ENCODE measurements at regions not wholly inside any gene's neighbourhood (a gene's known extent, or its start where the extent isn't known, plus 50 kb on each side); places are given as distances from the start of the nearest gene placed in this dataset.

DNA sequence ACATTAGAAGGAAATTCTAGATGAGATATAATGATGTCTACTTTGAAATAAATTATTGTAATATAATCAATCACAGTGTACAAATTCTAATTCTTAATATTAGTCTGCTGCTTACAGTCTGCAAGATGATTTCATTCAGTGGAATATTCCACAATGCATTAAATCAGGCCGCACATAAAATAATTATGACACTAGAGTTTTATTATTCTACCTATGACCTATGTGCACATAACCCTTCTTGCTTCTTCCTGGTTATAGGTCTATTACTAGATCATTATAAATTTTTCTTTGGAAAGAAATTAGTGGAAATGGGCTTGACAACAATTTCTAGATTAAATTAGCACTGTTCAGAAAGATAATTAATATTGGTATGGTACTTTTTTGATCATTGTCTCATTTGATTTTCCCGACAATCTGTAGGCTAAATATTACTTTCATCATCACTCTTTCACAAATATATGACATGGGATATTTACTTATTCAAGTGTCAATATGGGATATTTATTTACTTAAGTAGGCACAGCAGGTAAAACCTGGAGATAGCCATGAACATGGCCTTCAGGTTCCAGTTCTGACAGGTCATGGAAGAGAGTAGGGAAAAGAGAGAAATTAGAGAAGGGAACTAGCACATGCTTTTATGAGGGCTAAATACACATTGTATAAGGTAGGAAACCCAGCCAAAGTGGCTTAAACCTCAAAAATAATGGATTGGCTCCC, 476.4 kb downstream of the TOX3 start:
- H3K4me3 ChIP-seq (replicated peaks; ENCODE audit: insufficient read depth, low read length) = no peak overlapping the region
- no peak for DNase-seq (ENCODE audit: low read depth in 1 of 2, low spot score in 1 of 2)
- H3K27ac ChIP-seq (replicated peaks) = no peak overlapping the region
- H3K27me3 ChIP-seq (ENCODE audit: insufficient read depth, poor library complexity, severe bottlenecking) = no peaks in the 10 kb centered on the region
- TF ChIP-seq GABPA (IDR thresholded peaks at IDR 0.05; ENCODE audit: low read depth) = no peak
- TF ChIP-seq, protein P1, sequence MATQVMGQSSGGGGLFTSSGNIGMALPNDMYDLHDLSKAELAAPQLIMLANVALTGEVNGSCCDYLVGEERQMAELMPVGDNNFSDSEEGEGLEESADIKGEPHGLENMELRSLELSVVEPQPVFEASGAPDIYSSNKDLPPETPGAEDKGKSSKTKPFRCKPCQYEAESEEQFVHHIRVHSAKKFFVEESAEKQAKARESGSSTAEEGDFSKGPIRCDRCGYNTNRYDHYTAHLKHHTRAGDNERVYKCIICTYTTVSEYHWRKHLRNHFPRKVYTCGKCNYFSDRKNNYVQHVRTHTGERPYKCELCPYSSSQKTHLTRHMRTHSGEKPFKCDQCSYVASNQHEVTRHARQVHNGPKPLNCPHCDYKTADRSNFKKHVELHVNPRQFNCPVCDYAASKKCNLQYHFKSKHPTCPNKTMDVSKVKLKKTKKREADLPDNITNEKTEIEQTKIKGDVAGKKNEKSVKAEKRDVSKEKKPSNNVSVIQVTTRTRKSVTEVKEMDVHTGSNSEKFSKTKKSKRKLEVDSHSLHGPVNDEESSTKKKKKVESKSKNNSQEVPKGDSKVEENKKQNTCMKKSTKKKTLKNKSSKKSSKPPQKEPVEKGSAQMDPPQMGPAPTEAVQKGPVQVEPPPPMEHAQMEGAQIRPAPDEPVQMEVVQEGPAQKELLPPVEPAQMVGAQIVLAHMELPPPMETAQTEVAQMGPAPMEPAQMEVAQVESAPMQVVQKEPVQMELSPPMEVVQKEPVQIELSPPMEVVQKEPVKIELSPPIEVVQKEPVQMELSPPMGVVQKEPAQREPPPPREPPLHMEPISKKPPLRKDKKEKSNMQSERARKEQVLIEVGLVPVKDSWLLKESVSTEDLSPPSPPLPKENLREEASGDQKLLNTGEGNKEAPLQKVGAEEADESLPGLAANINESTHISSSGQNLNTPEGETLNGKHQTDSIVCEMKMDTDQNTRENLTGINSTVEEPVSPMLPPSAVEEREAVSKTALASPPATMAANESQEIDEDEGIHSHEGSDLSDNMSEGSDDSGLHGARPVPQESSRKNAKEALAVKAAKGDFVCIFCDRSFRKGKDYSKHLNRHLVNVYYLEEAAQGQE (IDR thresholded peaks at IDR 0.05; ENCODE audit: insufficient replicate concordance, low read depth) = no peak
- no peak for TF ChIP-seq CTCF (IDR thresholded peaks at IDR 0.05; ENCODE audit: insufficient read depth, low read length)
- TF ChIP-seq POLR2AphosphoS5 (IDR thresholded peaks at IDR 0.05; ENCODE audit: low read depth) = no peak
- no peak for TF ChIP-seq SPI1 (IDR thresholded peaks at IDR 0.05; ENCODE audit: borderline replicate concordance, low read depth)

DNA sequence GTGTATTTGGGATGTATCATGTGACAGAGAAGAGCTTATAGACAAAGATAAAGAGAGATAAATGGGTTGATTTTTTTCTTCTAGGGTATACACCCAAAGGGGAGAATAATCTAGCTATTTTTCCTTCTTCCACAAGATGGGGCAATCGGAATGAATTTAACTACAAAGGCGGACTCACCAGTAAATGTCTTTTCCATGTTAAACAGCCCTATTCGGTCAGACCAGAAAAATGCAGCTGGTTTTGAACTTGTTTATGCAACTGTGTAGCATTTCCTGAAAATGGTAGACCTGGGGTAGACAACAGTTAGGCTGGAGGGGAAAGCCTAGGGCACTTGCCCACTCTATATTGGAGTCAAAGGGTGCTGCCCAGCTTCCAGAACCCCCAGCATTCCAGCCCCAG, 477.1 kb downstream of the TOX3 start:
- no peaks in the 10 kb centered on the region for H3K27me3 ChIP-seq (ENCODE audit: insufficient read depth, poor library complexity, severe bottlenecking)
- no peak overlapping the region for H3K27ac ChIP-seq (replicated peaks)
- DNase-seq (ENCODE audit: low read depth in 1 of 2, low spot score in 1 of 2) = no peak
- H3K4me3 ChIP-seq (replicated peaks; ENCODE audit: insufficient read depth, low read length) = no peak overlapping the region
- TF ChIP-seq, protein P1 (IDR thresholded peaks at IDR 0.05; ENCODE audit: insufficient replicate concordance, low read depth) = no peak
- TF ChIP-seq GABPA (IDR thresholded peaks at IDR 0.05; ENCODE audit: low read depth) = no peak
- TF ChIP-seq CTCF (IDR thresholded peaks at IDR 0.05; ENCODE audit: insufficient read depth, low read length) = no peak

- no peaks in the 10 kb centered on the region for H3K27me3 ChIP-seq (ENCODE audit: insufficient read depth, poor library complexity, severe bottlenecking)
- no peak for TF ChIP-seq SPI1 (IDR thresholded peaks at IDR 0.05; ENCODE audit: borderline replicate concordance, low read depth)
- TF ChIP-seq CTCF (IDR thresholded peaks at IDR 0.05; ENCODE audit: insufficient read depth, low read length) = no peak
- no peak for TF ChIP-seq POLR2AphosphoS5 (IDR thresholded peaks at IDR 0.05; ENCODE audit: low read depth)
- no peak for TF ChIP-seq GABPA (IDR thresholded peaks at IDR 0.05; ENCODE audit: low read depth)
- TF ChIP-seq, protein P1 (IDR thresholded peaks at IDR 0.05; ENCODE audit: insufficient replicate concordance, low read depth) = no peak
- no peak overlapping the region for H3K27ac ChIP-seq (replicated peaks)
- H3K4me3 ChIP-seq (replicated peaks; ENCODE audit: insufficient read depth, low read length) = no peak overlapping the region
- DNase-seq (ENCODE audit: low read depth in 1 of 2, low spot score in 1 of 2) = no peak
Observed at GRCh38 chr16:52068447-52069074, 478.4 kb downstream of the TOX3 start.

Measured in HL-60 (cell line).